ENCODE measurements at regions not wholly inside any gene's neighbourhood (a gene's known extent, or its start where the extent isn't known, plus 50 kb on each side); places are given as distances from the start of the nearest gene placed in this dataset.
A peak's percentile ranks its signal among the peaks of the same experiment; 100 is the strongest.

GRCh38 chr11:70942593-70942992, 309.8 kb downstream of the SHANK2 start:
- DNase-seq (ENCODE audit: low spot score): no peak
- H3K23ac ChIP-seq (ENCODE audit: low read depth, low read length, poor library complexity): no peak overlapping the region
- H2BK12ac ChIP-seq (ENCODE audit: low read length): no peak overlapping the region
- H3K36me3 ChIP-seq (replicated peaks in 1 of 2; ENCODE audit: control insufficient read depth in 2 of 2, insufficient read depth in 2 of 2, low read length in 2 of 2): no peaks in the 10 kb centered on the region
- H4K8ac ChIP-seq (ENCODE audit: low read depth, low read length): no peak overlapping the region
- H3K9me3 ChIP-seq (replicated peaks in 1 of 2; ENCODE audit: control insufficient read depth in 2 of 2, insufficient read depth in 1 of 2, low read depth in 1 of 2, low read length in 2 of 2): peaks cover 12 to 16% of the 10 kb centered on the region in 2 donors
- no peak overlapping the region for H3K9ac ChIP-seq (ENCODE audit: low read depth, low read length, poor library complexity)
- H2AFZ ChIP-seq (ENCODE audit: low read length): no peak overlapping the region
- H3K14ac ChIP-seq (ENCODE audit: low read length): no peak overlapping the region
- no peak overlapping the region for H3K4me2 ChIP-seq (ENCODE audit: insufficient read depth, low read length, poor library complexity, severe bottlenecking)
- H3K27me3 ChIP-seq (ENCODE audit: control insufficient read depth in 3 of 3, insufficient read depth in 3 of 3, low read depth in 1 of 3, low read length in 3 of 3): no peaks in the 10 kb centered on the region
- no peak overlapping the region for H3K4me3 ChIP-seq (ENCODE audit: low read length in 2 of 2)
- H4K91ac ChIP-seq (ENCODE audit: low read depth, low read length, poor library complexity): no peak overlapping the region
- H3K79me1 ChIP-seq (ENCODE audit: low read depth, low read length): no peaks in the 10 kb centered on the region
- no peak overlapping the region for H3K27ac ChIP-seq (replicated peaks; ENCODE audit: low read length)
- no peak overlapping the region for H2BK15ac ChIP-seq (ENCODE audit: low read length)
- no peaks in the 10 kb centered on the region for H3K4me1 ChIP-seq (ENCODE audit: control insufficient read depth in 2 of 2, insufficient read depth in 1 of 2, low read depth in 1 of 2, low read length in 2 of 2)
- WGBS, 2 donors (ENCODE audit: extremely low coverage in 2 of 2, insufficient read length in 2 of 2, insufficient replicate concordance in 1 of 2): no CpG with 5 or more reads among the region's 1 CpG
- H2BK120ac ChIP-seq (ENCODE audit: low read depth, low read length): no peak overlapping the region
- H2BK5ac ChIP-seq (ENCODE audit: low read length): no peak overlapping the region
- no peak overlapping the region for H2AK5ac ChIP-seq (ENCODE audit: low read depth, low read length)
- H3K18ac ChIP-seq (ENCODE audit: low read length): no peak overlapping the region
- H3K4ac ChIP-seq (ENCODE audit: low read length): no peak overlapping the region

- Histone ChIP-seq H3K79me1 (ENCODE audit: low read depth, low read length) (no peaks in the 10 kb centered on the region), H3K23ac (ENCODE audit: low read depth, low read length, poor library complexity) (no peak overlapping the region), H4K8ac (ENCODE audit: low read depth, low read length) (no peak overlapping the region), H3K9ac (ENCODE audit: low read depth, low read length, poor library complexity) (no peak overlapping the region), H2AK5ac (ENCODE audit: low read depth, low read length) (no peak overlapping the region), H3K14ac (ENCODE audit: low read length) (no peak overlapping the region), H4K91ac (ENCODE audit: low read depth, low read length, poor library complexity) (no peak overlapping the region), H3K27ac (replicated peaks; ENCODE audit: low read length) (no peak overlapping the region), H2AFZ (ENCODE audit: low read length) (no peak overlapping the region), H2BK120ac (ENCODE audit: low read depth, low read length) (no peak overlapping the region), H3K36me3 (replicated peaks in 1 of 2; ENCODE audit: control insufficient read depth in 2 of 2, insufficient read depth in 2 of 2, low read length in 2 of 2) (no peaks in the 10 kb centered on the region), H2BK5ac (ENCODE audit: low read length) (no peak overlapping the region), H3K4me3 (ENCODE audit: low read length in 2 of 2) (no peak overlapping the region), H3K18ac (ENCODE audit: low read length) (no peak overlapping the region), H3K4ac (ENCODE audit: low read length) (no peak overlapping the region), H3K9me3 (replicated peaks in 1 of 2; ENCODE audit: control insufficient read depth in 2 of 2, insufficient read depth in 1 of 2, low read depth in 1 of 2, low read length in 2 of 2) (peaks cover 12 to 13% of the 10 kb centered on the region in 2 donors), H2BK12ac (ENCODE audit: low read length) (no peak overlapping the region), H3K4me1 (ENCODE audit: control insufficient read depth in 2 of 2, insufficient read depth in 1 of 2, low read depth in 1 of 2, low read length in 2 of 2) (no peaks in the 10 kb centered on the region), H2BK15ac (ENCODE audit: low read length) (no peak overlapping the region), H3K4me2 (ENCODE audit: insufficient read depth, low read length, poor library complexity, severe bottlenecking) (no peak overlapping the region), H3K27me3 (ENCODE audit: control insufficient read depth in 3 of 3, insufficient read depth in 3 of 3, low read depth in 1 of 3, low read length in 3 of 3) (no peaks in the 10 kb centered on the region)
- DNase-seq (ENCODE audit: low spot score): no peak
- WGBS, 2 donors (ENCODE audit: extremely low coverage in 2 of 2, insufficient read length in 2 of 2, insufficient replicate concordance in 1 of 2): no CpG with 5 or more reads among the region's 11 CpGs
Observed at GRCh38 chr11:70944141-70944540, 308.2 kb downstream of the SHANK2 start.

- Histone ChIP-seq H3K4me1 (ENCODE audit: control insufficient read depth in 2 of 2, insufficient read depth in 1 of 2, low read depth in 1 of 2, low read length in 2 of 2) (peaks cover 0 to 2% of the 10 kb centered on the region in 2 donors), H4K8ac (ENCODE audit: low read depth, low read length) (no peak overlapping the region), H3K79me1 (ENCODE audit: low read depth, low read length) (no peaks in the 10 kb centered on the region), H2BK12ac (ENCODE audit: low read length) (no peak overlapping the region), H3K27me3 (ENCODE audit: control insufficient read depth in 3 of 3, insufficient read depth in 3 of 3, low read depth in 1 of 3, low read length in 3 of 3) (no peaks in the 10 kb centered on the region), H2AFZ (ENCODE audit: low read length) (no peak overlapping the region), H2BK15ac (ENCODE audit: low read length) (no peak overlapping the region), H3K23ac (ENCODE audit: low read depth, low read length, poor library complexity) (no peak overlapping the region), H2AK5ac (ENCODE audit: low read depth, low read length) (no peak overlapping the region), H3K4ac (ENCODE audit: low read length) (no peak overlapping the region), H3K9me3 (replicated peaks in 1 of 2; ENCODE audit: control insufficient read depth in 2 of 2, insufficient read depth in 1 of 2, low read depth in 1 of 2, low read length in 2 of 2) (peaks cover 12 to 13% of the 10 kb centered on the region in 2 donors), H4K91ac (ENCODE audit: low read depth, low read length, poor library complexity) (no peak overlapping the region), H2BK5ac (ENCODE audit: low read length) (no peak overlapping the region), H3K4me2 (ENCODE audit: insufficient read depth, low read length, poor library complexity, severe bottlenecking) (no peak overlapping the region), H3K9ac (ENCODE audit: low read depth, low read length, poor library complexity) (no peak overlapping the region), H3K27ac (replicated peaks; ENCODE audit: low read length) (no peak overlapping the region), H3K14ac (ENCODE audit: low read length) (no peak overlapping the region), H2BK120ac (ENCODE audit: low read depth, low read length) (no peak overlapping the region), H3K18ac (ENCODE audit: low read length) (no peak overlapping the region), H3K36me3 (replicated peaks in 1 of 2; ENCODE audit: control insufficient read depth in 2 of 2, insufficient read depth in 2 of 2, low read length in 2 of 2) (no peaks in the 10 kb centered on the region), H3K4me3 (ENCODE audit: low read length in 2 of 2) (no peak overlapping the region)
- DNase-seq (ENCODE audit: low spot score): no peak
- WGBS, 2 donors (ENCODE audit: extremely low coverage in 2 of 2, insufficient read length in 2 of 2, insufficient replicate concordance in 1 of 2): no CpG with 5 or more reads among the region's 2 CpGs
Observed at GRCh38 chr11:70944636-70945035, 307.7 kb downstream of the SHANK2 start.

GRCh38 chr11:70948398-70948797, 304.0 kb downstream of the SHANK2 start:
- Histone ChIP-seq H3K9me3 (replicated peaks in 1 of 2; ENCODE audit: control insufficient read depth in 2 of 2, insufficient read depth in 1 of 2, low read depth in 1 of 2, low read length in 2 of 2) (peaks cover 2 to 3% of the 10 kb centered on the region in 2 donors), H2BK120ac (ENCODE audit: low read depth, low read length) (no peak overlapping the region), H3K4me3 (ENCODE audit: low read length in 2 of 2) (no peak overlapping the region), H2BK5ac (ENCODE audit: low read length) (peak overlapping the region; percentile 32), H3K27me3 (ENCODE audit: control insufficient read depth in 3 of 3, insufficient read depth in 3 of 3, low read depth in 1 of 3, low read length in 3 of 3) (peaks cover 0 to 5% (median 0%) of the 10 kb centered on the region in 3 experiments), H3K9ac (ENCODE audit: low read depth, low read length, poor library complexity) (peak overlapping the region; percentile 3), H3K27ac (replicated peaks; ENCODE audit: low read length) (no peak overlapping the region), H3K14ac (ENCODE audit: low read length) (no peak overlapping the region), H4K8ac (ENCODE audit: low read depth, low read length) (no peak overlapping the region), H3K23ac (ENCODE audit: low read depth, low read length, poor library complexity) (no peak overlapping the region), H2AFZ (ENCODE audit: low read length) (no peak overlapping the region), H3K18ac (ENCODE audit: low read length) (peak overlapping the region; percentile 53), H2BK12ac (ENCODE audit: low read length) (no peak overlapping the region), H3K4me1 (ENCODE audit: control insufficient read depth in 2 of 2, insufficient read depth in 1 of 2, low read depth in 1 of 2, low read length in 2 of 2) (peaks cover 0 to 2% of the 10 kb centered on the region in 2 donors), H4K91ac (ENCODE audit: low read depth, low read length, poor library complexity) (no peak overlapping the region), H3K4me2 (ENCODE audit: insufficient read depth, low read length, poor library complexity, severe bottlenecking) (no peak overlapping the region), H2BK15ac (ENCODE audit: low read length) (peak overlapping the region; percentile 65), H3K4ac (ENCODE audit: low read length) (no peak overlapping the region), H3K36me3 (replicated peaks in 1 of 2; ENCODE audit: control insufficient read depth in 2 of 2, insufficient read depth in 2 of 2, low read length in 2 of 2) (no peaks in the 10 kb centered on the region), H3K79me1 (ENCODE audit: low read depth, low read length) (peaks cover under 1% of the 10 kb centered on the region), H2AK5ac (ENCODE audit: low read depth, low read length) (no peak overlapping the region)
- DNase-seq (ENCODE audit: low spot score): no peak
- no CpG with 5 or more reads among the region's 13 CpGs for WGBS, 2 donors (ENCODE audit: extremely low coverage in 2 of 2, insufficient read length in 2 of 2, insufficient replicate concordance in 1 of 2)
